GM04504 (cell line): ENCODE measurements at regions not wholly inside any gene's neighbourhood (a gene's known extent, or its start where the extent isn't known, plus 50 kb on each side); places are given as distances from the start of the nearest gene placed in this dataset.
"Not testable (repeated sequence)": the region's sequence is repeated elsewhere in the genome, so short reads cannot be mapped to it uniquely, and the experiment has no call there.

Experiments
- DNase-seq: peaks from one replicate; pipeline ENCODE4 v3.0.0-alpha.2; 2012; ENCODE audit warnings: low read depth

GRCh38 chr10:63077800-63078199, 55.3 kb upstream of the NRBF2 start:
- DNase-seq = no peak

- DNase-seq = no peak
Measured at GRCh38 chr10:63072951-63073350, 60.2 kb upstream of the NRBF2 start.

- no peak for DNase-seq
Measured at GRCh38 chr10:63071145-63071544, 62.0 kb upstream of the NRBF2 start.

DNA sequence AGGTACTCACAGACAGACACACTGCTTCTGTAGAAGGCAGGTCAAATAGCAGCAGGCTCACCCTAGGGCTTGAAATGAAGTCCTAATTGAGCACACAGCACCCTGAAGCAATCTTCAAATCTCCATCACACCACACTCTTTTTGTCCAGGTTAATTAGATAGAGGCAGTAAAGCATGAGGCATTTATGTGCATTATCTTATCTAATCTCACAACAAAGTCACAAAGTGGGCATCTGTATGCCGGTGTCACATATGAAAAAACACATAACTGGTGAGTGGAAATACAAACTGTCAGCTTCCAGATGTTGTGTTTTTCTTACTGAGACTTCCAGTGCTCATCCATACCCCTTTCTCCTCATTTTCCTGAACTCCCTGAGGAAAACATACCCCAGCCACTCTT, 63.8 kb upstream of the NRBF2 start:
- DNase-seq = no peak

DNA sequence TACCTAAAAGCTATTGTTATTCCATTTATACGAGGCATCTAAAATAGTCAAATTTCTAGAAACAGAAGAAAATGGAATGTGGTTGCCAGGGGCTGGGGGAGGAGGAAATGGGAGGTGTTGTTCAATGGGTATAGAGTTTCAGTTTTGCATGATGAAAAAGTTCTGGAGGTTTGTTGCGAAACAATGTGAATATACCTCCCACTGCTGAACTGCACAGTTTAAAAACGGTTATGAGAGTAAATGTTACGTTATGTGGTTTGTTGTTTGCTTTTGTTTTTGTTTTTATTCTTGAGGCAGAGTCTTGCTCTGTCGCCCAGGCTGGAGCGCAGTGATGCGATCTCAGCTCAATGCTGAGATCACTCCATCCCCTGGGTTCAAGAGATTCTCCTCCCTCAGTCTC, 64.9 kb upstream of the NRBF2 start:
- DNase-seq = no peak

DNA sequence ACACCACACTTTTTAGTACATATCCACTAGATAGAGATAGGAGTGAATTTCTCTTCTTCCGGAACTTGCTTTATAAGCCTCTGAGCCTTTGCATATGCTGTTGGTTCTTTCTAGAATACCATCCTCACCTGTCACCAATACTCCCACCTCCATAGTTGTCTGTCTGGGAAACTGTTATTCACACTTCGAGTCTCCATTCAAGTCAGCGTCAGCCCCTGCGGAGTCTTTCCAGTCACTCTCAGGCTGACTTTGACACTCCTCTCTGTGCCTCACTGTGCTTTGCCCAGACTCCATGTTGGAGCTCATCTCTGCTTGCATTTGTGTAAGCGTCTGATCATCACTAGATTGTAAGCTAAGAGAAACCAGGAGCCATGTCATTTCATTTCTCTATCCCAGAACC, 66.5 kb upstream of the NRBF2 start:
- no peak for DNase-seq

DNA sequence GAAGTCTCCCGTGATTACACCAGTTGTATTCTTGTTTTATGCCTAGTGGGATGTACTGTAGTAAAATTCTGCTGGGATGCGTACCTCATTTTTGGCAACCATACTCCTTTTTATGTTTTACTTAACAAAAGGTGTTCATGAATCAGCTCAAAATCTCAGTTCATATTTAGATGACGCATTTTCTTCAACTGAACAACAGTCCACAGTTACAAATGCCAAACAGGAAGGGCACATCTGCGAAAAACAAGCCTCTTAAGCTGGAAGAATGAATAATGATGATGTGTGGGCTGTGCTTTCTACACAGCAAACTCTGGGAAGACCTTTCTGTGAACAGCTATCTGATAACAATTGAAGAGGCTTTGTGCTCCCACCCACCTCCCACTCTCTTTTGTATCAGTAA, 68.4 kb upstream of the NRBF2 start:
- no peak for DNase-seq

GRCh38 chr10:63058236-63058635, 74.9 kb upstream of the NRBF2 start:
- no peak for DNase-seq

GRCh38 chr10:63057509-63057908, 75.6 kb upstream of the NRBF2 start:
- DNase-seq = no peak

DNA sequence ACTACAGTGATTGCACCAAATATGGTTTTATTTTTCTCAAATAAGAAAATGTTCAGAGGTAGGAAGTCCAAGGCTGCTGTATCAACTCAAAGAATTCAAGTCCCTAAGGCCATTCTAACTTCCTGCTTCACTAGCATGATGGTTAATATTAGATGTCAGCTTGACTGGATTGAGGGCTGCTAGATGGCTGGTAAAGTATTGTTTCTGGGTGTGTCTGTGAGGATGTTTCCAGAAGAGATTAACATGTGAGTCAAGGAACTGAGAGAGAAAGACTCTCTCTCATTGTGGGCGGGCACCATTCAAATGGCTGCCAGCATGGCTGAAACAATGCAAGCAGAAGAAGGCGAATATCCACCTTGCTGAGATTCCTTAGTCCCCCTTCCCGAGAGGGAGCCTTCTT, 77.4 kb upstream of the NRBF2 start:
- no peak for DNase-seq

DNA sequence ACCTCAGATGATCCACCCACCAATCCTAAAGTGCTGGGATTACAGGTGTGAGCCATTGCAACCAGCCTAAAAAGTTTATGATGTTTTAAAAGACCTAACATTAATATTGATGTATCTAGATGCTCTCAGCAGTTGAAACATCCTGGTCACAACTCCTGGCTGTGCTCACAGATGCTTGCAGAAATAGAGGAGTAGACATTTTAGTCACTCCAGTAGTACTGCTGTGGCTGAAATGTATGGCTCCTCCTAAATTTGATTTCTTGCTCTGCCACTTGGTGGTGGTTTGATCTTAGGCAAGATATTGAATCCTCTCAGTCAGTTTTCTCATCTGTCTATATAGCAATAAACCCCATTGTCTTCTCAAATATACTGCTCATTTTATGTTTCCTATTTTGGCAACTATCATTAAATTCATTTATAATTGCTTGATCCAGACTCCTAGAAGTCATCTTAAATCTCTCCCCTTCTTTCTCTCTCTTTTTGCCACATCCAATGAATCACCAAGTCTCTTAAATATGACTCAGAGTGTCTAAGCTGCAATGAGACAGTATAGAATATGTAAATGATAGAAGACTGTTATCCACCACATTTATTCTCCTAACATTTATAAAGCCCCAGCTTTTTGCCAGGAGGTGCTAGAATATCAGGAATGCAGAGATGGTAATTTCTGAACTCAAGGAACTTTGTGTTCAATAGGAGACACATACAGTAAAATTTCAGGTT, 78.1 kb upstream of the NRBF2 start:
- DNase-seq = no peak

GRCh38 chr10:63052083-63052482, 81.0 kb upstream of the NRBF2 start:
- DNase-seq = no peak

DNA sequence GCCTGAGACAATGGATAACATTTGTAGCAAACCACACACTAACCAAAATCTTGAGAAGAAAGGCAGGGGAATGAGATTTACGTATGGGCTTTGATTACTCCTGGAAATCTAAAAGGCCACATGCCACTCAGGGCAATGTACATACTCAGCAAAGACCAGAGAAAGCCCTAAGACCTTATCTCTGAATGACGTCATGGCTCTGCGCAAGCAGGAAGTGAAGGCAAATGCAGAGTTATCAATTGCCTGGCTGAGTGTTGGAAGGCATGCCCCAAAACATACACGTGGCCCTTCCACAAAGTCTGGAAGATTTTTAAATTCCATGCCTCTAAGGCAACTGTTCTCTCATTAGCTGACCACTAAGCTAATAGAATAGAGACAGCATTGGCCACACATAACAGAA, 90.9 kb upstream of the NRBF2 start:
- DNase-seq = no peak

DNA sequence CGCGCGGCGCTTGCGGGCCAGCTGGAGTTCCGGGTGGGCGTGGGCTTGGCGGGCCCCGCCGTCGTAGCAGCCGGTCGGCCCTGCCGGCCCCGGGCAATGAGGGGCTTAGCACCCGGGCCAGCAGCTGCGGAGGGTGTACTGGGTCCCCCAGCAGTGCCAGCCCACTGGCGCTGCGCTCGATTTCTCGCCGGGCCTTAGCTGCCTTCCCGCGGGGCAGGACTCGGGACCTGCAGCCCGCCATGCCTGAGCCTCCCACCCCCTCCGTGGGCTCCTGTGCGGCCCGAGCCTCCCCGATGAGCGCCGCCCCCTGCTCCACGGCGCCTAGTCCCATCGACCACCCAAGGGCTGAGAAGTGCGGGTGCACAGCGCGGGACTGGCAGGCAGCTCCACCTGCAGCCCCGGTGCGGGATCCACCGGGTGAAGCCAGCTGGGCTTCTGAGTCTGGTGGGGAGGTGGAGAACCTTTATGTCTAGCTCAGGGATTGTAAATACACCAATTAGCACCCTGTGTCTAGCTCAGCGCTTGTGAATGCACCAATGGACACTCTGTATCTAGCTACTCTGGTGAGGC, 99.4 kb upstream of the NRBF2 start:
- DNase-seq = not testable (repeated sequence)

DNA sequence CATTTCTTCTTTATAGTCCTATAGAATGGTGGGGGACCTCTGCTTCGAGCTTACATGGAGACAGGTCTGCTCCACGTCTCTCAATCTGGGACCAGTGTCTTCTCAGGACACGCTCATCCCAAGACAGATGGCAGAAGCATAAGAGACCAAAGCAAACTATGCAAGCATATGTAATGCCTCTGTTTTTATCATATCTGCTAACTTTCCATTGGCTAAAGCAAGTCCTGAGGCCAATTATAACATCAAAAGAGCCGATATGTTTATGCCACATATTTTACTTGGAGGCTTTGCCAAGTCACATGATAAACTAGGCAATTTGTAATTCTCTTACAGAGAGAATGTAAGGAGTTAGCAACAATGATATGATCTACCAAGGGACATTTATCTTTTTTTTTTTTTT, 102.6 kb upstream of the NRBF2 start:
- no peak for DNase-seq

- no peak for DNase-seq
Measured at GRCh38 chr10:63027531-63027930, 105.6 kb upstream of the NRBF2 start.

GRCh38 chr10:63021225-63021624, 111.9 kb upstream of the NRBF2 start:
- no peak for DNase-seq

GRCh38 chr10:63013755-63014154, 119.4 kb upstream of the NRBF2 start:
- no peak for DNase-seq

DNA sequence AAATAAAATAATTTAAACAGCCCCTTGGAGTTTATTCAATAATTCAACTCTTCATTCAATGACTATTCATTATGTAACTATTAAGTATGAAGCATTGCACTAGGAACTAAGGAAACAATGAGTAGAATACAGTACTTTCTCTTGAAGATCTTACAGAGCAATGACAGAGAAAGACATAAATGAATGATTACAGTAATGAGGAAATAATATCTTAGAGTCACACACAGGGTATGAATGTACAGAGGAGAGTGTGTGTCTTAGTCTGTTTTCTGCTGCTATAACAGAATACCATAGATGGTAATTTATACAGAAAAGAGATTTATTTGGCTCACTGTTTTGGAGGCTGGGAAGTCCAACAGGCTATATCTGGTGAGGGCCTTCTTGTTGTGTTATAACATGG, 120.5 kb upstream of the NRBF2 start:
- no peak for DNase-seq

DNA sequence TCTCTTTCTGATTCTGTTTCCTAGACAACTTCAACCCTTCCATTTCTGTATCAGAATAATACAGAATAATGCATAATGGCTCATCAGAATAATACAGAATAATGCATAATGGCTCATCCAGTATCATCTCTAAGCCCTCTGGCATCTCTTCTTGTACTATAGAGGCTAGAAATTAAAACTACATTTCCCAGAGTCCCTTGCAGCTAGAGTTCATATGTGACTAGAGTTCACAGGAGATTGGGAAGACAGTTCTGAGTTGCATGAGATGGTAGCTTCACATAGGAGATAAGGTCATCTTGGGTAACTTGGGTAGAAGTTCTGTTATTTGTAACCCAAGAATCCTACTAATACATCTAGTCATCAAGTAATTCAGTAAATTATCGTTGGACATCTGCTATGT, 122.9 kb upstream of the NRBF2 start:
- no peak for DNase-seq

DNA sequence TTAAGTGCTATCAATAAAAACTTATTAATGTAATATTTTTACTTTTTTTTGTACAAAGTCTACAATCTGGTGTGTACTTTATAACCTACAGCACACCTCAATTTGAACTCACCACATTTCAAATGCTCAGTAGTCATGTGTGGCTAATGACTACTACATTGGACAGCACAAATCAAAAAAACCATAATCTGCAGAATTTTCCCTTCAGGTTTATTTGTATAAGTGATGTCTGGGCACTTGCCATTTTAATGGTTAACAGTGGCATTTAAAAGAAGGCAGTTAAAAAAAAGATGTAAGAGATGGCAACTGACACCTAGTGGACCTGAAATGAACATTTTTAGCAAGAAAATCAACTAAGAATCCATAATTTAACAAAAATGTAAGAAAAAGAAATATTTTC, 124.6 kb upstream of the NRBF2 start:
- DNase-seq = no peak

DNA sequence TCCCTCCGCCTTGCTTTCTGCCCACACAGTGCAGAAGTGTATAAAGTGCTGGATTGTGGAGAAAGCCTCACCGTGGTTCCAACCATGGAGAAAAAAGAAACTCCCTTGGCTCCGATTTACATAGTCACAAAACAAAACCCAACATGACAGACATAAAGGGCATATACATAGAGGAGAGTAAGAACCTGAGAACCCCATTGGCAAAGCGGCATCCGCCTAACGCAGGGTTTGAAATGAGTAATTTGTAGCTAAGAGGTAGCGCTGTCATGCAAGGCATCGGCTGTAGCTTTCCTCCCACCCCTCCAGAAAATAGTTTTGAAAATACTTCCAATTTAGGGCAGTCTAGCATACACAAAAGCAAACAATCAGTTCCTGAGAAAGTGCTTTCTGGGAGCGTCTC, 126.0 kb upstream of the NRBF2 start:
- no peak for DNase-seq

DNA sequence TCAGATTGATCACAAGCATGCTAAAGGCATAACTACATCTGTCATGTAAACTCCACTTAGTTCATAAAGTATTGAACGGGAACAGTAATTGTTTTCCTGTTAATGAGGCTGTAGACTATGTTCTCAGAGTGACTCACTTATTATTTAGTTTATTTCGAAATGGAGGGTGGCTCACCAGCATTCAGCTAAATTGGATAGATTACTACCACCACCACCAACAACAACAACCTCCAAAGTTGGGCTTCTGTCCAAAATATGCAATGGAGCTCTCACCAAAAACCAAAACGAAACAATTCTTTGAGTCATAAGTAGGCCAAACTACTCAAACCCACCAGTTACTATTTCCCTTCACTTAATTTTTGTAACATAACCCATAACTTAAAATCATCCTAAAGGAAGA, 127.9 kb upstream of the NRBF2 start:
- DNase-seq = peak; percentile 58

- DNase-seq = no peak
Measured at GRCh38 chr10:63003816-63004453, 129.2 kb upstream of the NRBF2 start.
